ENCODE measurements at regions not wholly inside any gene's neighbourhood (a gene's known extent, or its start where the extent isn't known, plus 50 kb on each side); places are given as distances from the start of the nearest gene placed in this dataset.

GRCh38 chr12:46711756-46712155 lies 114.0 kb downstream of the SLC38A4 start:
- no peak for TF ChIP-seq CTCF (IDR thresholded peaks at IDR 0.05; ENCODE audit: insufficient read depth, low read length, poor library complexity, severe bottlenecking)
- Histone ChIP-seq H3K36me3 (ENCODE audit: control insufficient read depth, insufficient read depth, low read length) (no peaks in the 10 kb centered on the region), H3K27me3 (replicated peaks; ENCODE audit: control insufficient read depth, insufficient read depth, low read length) (no peaks in the 10 kb centered on the region), H3K4me3 (replicated peaks; ENCODE audit: low read depth, low read length) (no peak overlapping the region)
- DNase-seq (ENCODE audit: extremely low read depth, insufficient read length), result no peak

GRCh38 chr12:46710125-46710743 lies 115.6 kb downstream of the SLC38A4 start:
- no peak for DNase-seq (ENCODE audit: extremely low read depth, insufficient read length)
- no peaks in the 10 kb centered on the region for H3K36me3 ChIP-seq (ENCODE audit: control insufficient read depth, insufficient read depth, low read length)
- no peaks in the 10 kb centered on the region for H3K27me3 ChIP-seq (replicated peaks; ENCODE audit: control insufficient read depth, insufficient read depth, low read length)
- no peak for TF ChIP-seq CTCF (IDR thresholded peaks at IDR 0.05; ENCODE audit: insufficient read depth, low read length, poor library complexity, severe bottlenecking)
- H3K4me3 ChIP-seq (replicated peaks; ENCODE audit: low read depth, low read length), result no peak overlapping the region

DNA sequence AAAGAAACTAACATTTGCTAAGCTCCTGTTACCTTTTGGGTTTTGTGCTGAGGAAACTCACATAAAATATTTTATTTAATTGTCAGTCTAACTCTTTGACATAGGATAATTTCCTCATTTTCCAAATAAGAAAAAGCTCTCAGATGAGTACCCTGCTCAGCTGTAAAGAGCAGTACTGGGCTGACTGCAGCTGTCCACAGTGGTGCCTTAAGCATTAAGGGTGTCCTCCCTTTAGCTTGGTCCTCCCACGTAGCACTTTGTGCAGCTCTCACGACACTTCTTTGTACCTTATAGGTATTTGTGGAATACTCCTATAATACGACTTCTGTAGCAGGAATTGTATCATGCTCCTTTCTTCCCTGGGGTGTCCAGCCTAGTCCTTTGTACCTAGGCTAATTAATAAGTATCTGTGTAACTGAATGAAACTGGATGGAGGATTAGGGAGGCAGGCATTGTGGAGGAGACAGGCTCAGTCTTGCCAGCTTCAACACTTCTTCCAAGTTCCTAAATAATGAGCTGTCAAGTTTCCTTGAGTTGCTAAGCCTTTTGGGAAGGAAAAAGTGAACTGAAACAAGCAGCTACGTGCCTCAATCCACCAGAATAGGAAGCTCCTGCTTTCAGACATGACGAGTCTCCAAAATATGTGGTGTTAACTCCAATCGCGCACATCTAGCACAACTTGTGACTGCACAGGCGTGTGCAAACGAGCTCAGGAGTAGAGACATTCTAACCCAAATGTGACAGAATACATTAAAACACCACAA lies 123.0 kb downstream of the SLC38A4 start:
- H3K27me3 ChIP-seq (replicated peaks; ENCODE audit: control insufficient read depth, insufficient read depth, low read length), result no peaks in the 10 kb centered on the region
- H3K36me3 ChIP-seq (ENCODE audit: control insufficient read depth, insufficient read depth, low read length), result no peaks in the 10 kb centered on the region
- no peak for DNase-seq (ENCODE audit: extremely low read depth, insufficient read length)
- no peak overlapping the region for H3K4me3 ChIP-seq (replicated peaks; ENCODE audit: low read depth, low read length)
- no peak for TF ChIP-seq CTCF (IDR thresholded peaks at IDR 0.05; ENCODE audit: insufficient read depth, low read length, poor library complexity, severe bottlenecking)

GRCh38 chr12:46701356-46701755 lies 124.4 kb downstream of the SLC38A4 start:
- no peaks in the 10 kb centered on the region for H3K27me3 ChIP-seq (replicated peaks; ENCODE audit: control insufficient read depth, insufficient read depth, low read length)
- no peak for DNase-seq (ENCODE audit: extremely low read depth, insufficient read length)
- H3K36me3 ChIP-seq (ENCODE audit: control insufficient read depth, insufficient read depth, low read length), result no peaks in the 10 kb centered on the region
- H3K4me3 ChIP-seq (replicated peaks; ENCODE audit: low read depth, low read length), result no peak overlapping the region
- no peak for TF ChIP-seq CTCF (IDR thresholded peaks at IDR 0.05; ENCODE audit: insufficient read depth, low read length, poor library complexity, severe bottlenecking)

DNA sequence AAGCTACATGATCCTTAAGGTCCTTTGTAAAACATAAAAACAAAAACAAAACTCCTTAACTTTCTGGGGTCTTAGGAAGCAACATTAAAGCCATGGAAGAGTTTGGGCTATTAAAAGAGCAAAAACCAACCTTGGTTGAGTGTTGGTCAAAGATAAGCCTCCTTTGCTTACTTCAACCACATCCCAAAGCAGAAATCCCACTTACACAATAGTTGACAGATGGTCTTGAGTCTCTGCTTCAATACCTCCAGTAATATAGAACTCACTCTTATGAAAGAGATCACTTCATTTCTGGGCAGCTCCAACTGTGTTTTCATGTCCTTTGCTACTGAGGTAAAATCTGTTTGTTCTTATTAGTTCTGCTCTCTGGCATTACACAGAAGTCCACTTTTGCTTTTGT lies 125.8 kb downstream of the SLC38A4 start:
- Histone ChIP-seq H3K27me3 (replicated peaks; ENCODE audit: control insufficient read depth, insufficient read depth, low read length) (no peaks in the 10 kb centered on the region), H3K4me3 (replicated peaks; ENCODE audit: low read depth, low read length) (no peak overlapping the region), H3K36me3 (ENCODE audit: control insufficient read depth, insufficient read depth, low read length) (no peaks in the 10 kb centered on the region)
- DNase-seq (ENCODE audit: extremely low read depth, insufficient read length), result no peak
- TF ChIP-seq CTCF (IDR thresholded peaks at IDR 0.05; ENCODE audit: insufficient read depth, low read length, poor library complexity, severe bottlenecking), result no peak
